Tibial nerve (tissue), 4 donors: ENCODE measurements at regions not wholly inside any gene's neighbourhood (a gene's known extent, or its start where the extent isn't known, plus 50 kb on each side); places are given as distances from the start of the nearest gene placed in this dataset.

ENCODE experiments used
- DNase-seq, 2 donors: peaks; one replicate each; pipeline ENCODE4 v3.0.0-alpha.2; 2019; ENCODE audit warnings: low spot score in 2 of 2
- H3K27ac ChIP-seq, 4 donors: fragments of 200-600 bp; sonication (generic) in 3 of 4; one replicate each; pipeline ENCODE4 v1.5.1; 2017 to 2019; ENCODE audit warnings: mild to moderate bottlenecking in 1 of 4
- H3K27me3 ChIP-seq, 2 donors: fragments of 200-600 bp; sonication (generic) in 1 of 2; one replicate each; pipeline versions ENCODE4 v1.5.1 to v1.6.0; 2017 to 2019
- H3K36me3 ChIP-seq, 3 donors: fragments of 200-600 bp; sonication (generic); one replicate each; pipeline ENCODE4 v1.5.1; 2018 to 2019
- H3K4me1 ChIP-seq, 4 donors: fragments of 200-600 bp; sonication (generic) in 3 of 4; one replicate each; pipeline ENCODE4 v1.5.1; 2017 to 2019
- H3K4me3 ChIP-seq, 4 donors: fragments of 200-600 bp; sonication (generic) in 3 of 4; one replicate each; pipeline ENCODE4 v1.5.1; 2017 to 2019; ENCODE audit warnings: mild to moderate bottlenecking in 1 of 4, moderate library complexity in 1 of 4
- H3K9me3 ChIP-seq, 4 donors: fragments of 200-600 bp; sonication (generic) in 3 of 4; one replicate each; pipeline ENCODE4 v1.5.1; 2017 to 2019
- CTCF ChIP-seq, 5 experiments: fragments of 200-600 bp in 3 of 5; fragments of 450-650 bp in 2 of 5; sonication (generic) in 3 of 5; IDR thresholded peaks; one replicate each; pipeline ENCODE4 v1.5.1; 2016 to 2019; ENCODE audit warnings: antibody characterized with exemption in 5 of 5, mild to moderate bottlenecking in 3 of 5, moderate library complexity in 2 of 5
- EP300 ChIP-seq, 2 donors: sonication (generic); formaldehyde crosslinking; IDR thresholded peaks; one replicate each; pipeline ENCODE4 v1.6.1; 2017; ENCODE audit warnings: antibody characterized with exemption in 2 of 2, mild to moderate bottlenecking in 1 of 2
- POLR2A ChIP-seq, 2 donors: fragments of 450-650 bp; IDR thresholded peaks; one replicate each; pipeline ENCODE4 v1.6.1; 2017; ENCODE audit warnings: antibody characterized with exemption in 2 of 2, mild to moderate bottlenecking in 2 of 2, moderate library complexity in 2 of 2
- WGBS, 2 donors: methylation state at CpG; one replicate each; pipeline ENCODE4 v1.1.5; 2018; 5-methylcytosine and 5-hydroxymethylcytosine counted together

GRCh38 chr10:1968257-1969033 lies 231.1 kb upstream of the ADARB2 start:
- Histone ChIP-seq H3K27ac (no peak overlapping the region), H3K4me1 (no peaks in the 10 kb centered on the region), H3K36me3 (no peaks in the 10 kb centered on the region), H3K27me3 (no peaks in the 10 kb centered on the region), H3K9me3 (peaks cover 0 to 3% (median 0%) of the 10 kb centered on the region in 4 donors), H3K4me3 (no peak overlapping the region)
- TF ChIP-seq CTCF (IDR thresholded peaks at IDR 0.05) = no peak
- TF ChIP-seq EP300 (IDR thresholded peaks at IDR 0.05) = no peak
- no peak for TF ChIP-seq POLR2A (IDR thresholded peaks at IDR 0.05)
- 61 to 66% methylated on average over 14 of the region's 14 CpGs for WGBS, 2 donors
- DNase-seq = peak; percentile 12 to 40

GRCh38 chr10:1966712-1967376 lies 229.5 kb upstream of the ADARB2 start:
- TF ChIP-seq EP300 (IDR thresholded peaks at IDR 0.05) = no peak
- TF ChIP-seq CTCF (IDR thresholded peaks at IDR 0.05) = no peak
- no peak for TF ChIP-seq POLR2A (IDR thresholded peaks at IDR 0.05)
- H3K4me3 ChIP-seq = no peak overlapping the region
- 70 to 72% methylated on average over 14 of the region's 14 CpGs for WGBS, 2 donors
- H3K27ac ChIP-seq = no peak overlapping the region
- H3K9me3 ChIP-seq = peaks cover 0 to 3% (median 0%) of the 10 kb centered on the region in 4 donors
- H3K27me3 ChIP-seq = no peaks in the 10 kb centered on the region
- no peaks in the 10 kb centered on the region for H3K4me1 ChIP-seq
- no peak for DNase-seq
- no peaks in the 10 kb centered on the region for H3K36me3 ChIP-seq

GRCh38 chr10:1964476-1964875 lies 227.2 kb upstream of the ADARB2 start:
- DNase-seq = no peak
- H3K4me1 ChIP-seq = no peaks in the 10 kb centered on the region
- no peak overlapping the region for H3K4me3 ChIP-seq
- H3K9me3 ChIP-seq = peaks cover 0 to 3% (median 0%) of the 10 kb centered on the region in 4 donors
- no peak for TF ChIP-seq POLR2A (IDR thresholded peaks at IDR 0.05)
- no peak for TF ChIP-seq EP300 (IDR thresholded peaks at IDR 0.05)
- TF ChIP-seq CTCF (IDR thresholded peaks at IDR 0.05) = no peak
- WGBS, 2 donors = 90 to 95% methylated on average over 24 of the region's 24 CpGs
- no peaks in the 10 kb centered on the region for H3K36me3 ChIP-seq
- no peaks in the 10 kb centered on the region for H3K27me3 ChIP-seq
- H3K27ac ChIP-seq = no peak overlapping the region

GRCh38 chr10:1963341-1963740 lies 226.0 kb upstream of the ADARB2 start:
- WGBS, 2 donors = 88 to 91% methylated on average over 22 of the region's 22 CpGs
- TF ChIP-seq EP300 (IDR thresholded peaks at IDR 0.05) = no peak
- no peak for TF ChIP-seq POLR2A (IDR thresholded peaks at IDR 0.05)
- TF ChIP-seq CTCF (IDR thresholded peaks at IDR 0.05) = no peak
- H3K9me3 ChIP-seq = peaks cover 0 to 3% (median 0%) of the 10 kb centered on the region in 4 donors
- H3K4me3 ChIP-seq = no peak overlapping the region
- H3K27me3 ChIP-seq = no peaks in the 10 kb centered on the region
- no peaks in the 10 kb centered on the region for H3K36me3 ChIP-seq
- H3K4me1 ChIP-seq = no peaks in the 10 kb centered on the region
- no peak for DNase-seq
- H3K27ac ChIP-seq = no peak overlapping the region

- Histone ChIP-seq H3K27me3 (no peaks in the 10 kb centered on the region), H3K4me3 (no peak overlapping the region), H3K36me3 (no peaks in the 10 kb centered on the region), H3K27ac (no peak overlapping the region), H3K4me1 (no peaks in the 10 kb centered on the region), H3K9me3 (peaks cover 0 to 3% (median 0%) of the 10 kb centered on the region in 4 donors)
- DNase-seq = no peak
- 79 to 84% methylated on average over 2 of the region's 2 CpGs for whole genome bisulfite sequencing, 2 donors
- no peak for TF ChIP-seq CTCF (IDR thresholded peaks at IDR 0.05)
- no peak for TF ChIP-seq EP300 (IDR thresholded peaks at IDR 0.05)
- no peak for TF ChIP-seq POLR2A (IDR thresholded peaks at IDR 0.05)
These were observed 224.7 kb upstream of the ADARB2 start for GRCh38 chr10:1961989-1962388.
